ENCODE measurements at regions not wholly inside any gene's neighbourhood (a gene's known extent, or its start where the extent isn't known, plus 50 kb on each side); places are given as distances from the start of the nearest gene placed in this dataset.

GRCh38 chr17:77312786-77313599 is 172.2 kb downstream of the SEC14L1 start:
- Histone ChIP-seq H3K27me3 (no peaks in the 10 kb centered on the region), H3K27ac (peak overlapping the region in 5 of 10 donors; percentile 0 to 75 (median 15))
- peak; percentile 58 to 62 for DNase-seq

GRCh38 chr17:77313831-77314230 is 173.1 kb downstream of the SEC14L1 start:
- Histone ChIP-seq H3K27ac (peak overlapping the region in 3 of 10 donors; percentile 12 to 75 (median 15)), H3K9me3 (no peaks in the 10 kb centered on the region), H3K27me3 (no peaks in the 10 kb centered on the region), H3K4me1 (peaks cover 3 to 51% (median 22%) of the 10 kb centered on the region in 9 donors), H3K36me3 (no peaks in the 10 kb centered on the region), H3K4me3 (no peak overlapping the region)
- no peak for ATAC-seq
- intact Hi-C loops (cut with DNase I), result no loop called here
- WGBS, 2 donors, result 93 to 94% methylated on average over 7 of the region's 7 CpGs
- DNase-seq, result no peak
- TF ChIP-seq CTCF (IDR thresholded peaks at IDR 0.05), result no peak

More at GRCh38 chr17:77312786-77313599, 172.2 kb downstream of the SEC14L1 start:
- TF ChIP-seq CTCF (IDR thresholded peaks at IDR 0.05), result no peak
- intact Hi-C loops (cut with DNase I), result no loop called here
- no peaks in the 10 kb centered on the region for H3K36me3 ChIP-seq
- WGBS, 2 donors, result 68 to 72% methylated on average over 23 of the region's 23 CpGs
- ATAC-seq, result peak; percentile 36 to 84 (median 62)
- peaks cover 3 to 55% (median 19%) of the 10 kb centered on the region in 9 donors for H3K4me1 ChIP-seq
- H3K9me3 ChIP-seq, result no peaks in the 10 kb centered on the region
- H3K4me3 ChIP-seq, result no peak overlapping the region

GRCh38 chr17:77314601-77315000 is 173.8 kb downstream of the SEC14L1 start:
- intact Hi-C loops (cut with DNase I), result no loop called here
- no peak for TF ChIP-seq CTCF (IDR thresholded peaks at IDR 0.05)
- Histone ChIP-seq H3K36me3 (no peaks in the 10 kb centered on the region), H3K27ac (no peak overlapping the region), H3K27me3 (no peaks in the 10 kb centered on the region), H3K9me3 (no peaks in the 10 kb centered on the region), H3K4me3 (no peak overlapping the region), H3K4me1 (peaks cover 3 to 51% (median 26%) of the 10 kb centered on the region in 9 donors)
- 91 to 94% methylated on average over 11 of the region's 11 CpGs for WGBS, 2 donors
- DNase-seq, result no peak
- ATAC-seq, result no peak

- peak overlapping the region in 1 of 10 donors; percentile 69 for H3K27ac ChIP-seq
- no peak for DNase-seq
- H3K27me3 ChIP-seq, result no peaks in the 10 kb centered on the region
- intact Hi-C loops (cut with DNase I), result no loop called here
- no peaks in the 10 kb centered on the region for H3K9me3 ChIP-seq
- H3K4me3 ChIP-seq, result no peak overlapping the region
- peaks cover 3 to 53% (median 30%) of the 10 kb centered on the region in 9 donors for H3K4me1 ChIP-seq
- ATAC-seq, result no peak
- no peaks in the 10 kb centered on the region for H3K36me3 ChIP-seq
- WGBS, 2 donors, result 94 to 99% methylated on average over 8 of the region's 8 CpGs
- no peak for TF ChIP-seq CTCF (IDR thresholded peaks at IDR 0.05)
Observed at GRCh38 chr17:77315010-77315409, 174.2 kb downstream of the SEC14L1 start.
